PC-3 (cell line): ENCODE measurements at regions not wholly inside any gene's neighbourhood (a gene's known extent, or its start where the extent isn't known, plus 50 kb on each side); places are given as distances from the start of the nearest gene placed in this dataset.

Experiments used
- ATAC-seq: fragments of 200-7000 bp; cut with Tn5 transposase; 2 replicates; pipeline ENCODE4 v1.9.1; 2020; ENCODE audit warnings: mild to moderate bottlenecking, moderate library complexity
- BruUV-seq: library from RNA; stranded (reverse); fragments of 400-500 nt; replicated peaks from 2 replicates; lab custom pipeline; 2021; lab: Mats Ljungman, UMichigan
- CTCF ChIA-PET: fragments of 300-600 bp; sonication (Branson Sonifier 250); formaldehyde crosslinking; loops from one replicate; lab custom pipeline; 2022; ENCODE audit warnings: antibody characterized with exemption; lab: Charles Lee
- POLR2A ChIA-PET: fragments of 300-600 bp; sonication (Branson Sonifier 250); formaldehyde crosslinking; loops from one replicate; lab custom pipeline; 2022; ENCODE audit warnings: antibody characterized with exemption; ENCODE audit not compliant: unreplicated experiment; lab: Charles Lee
- DNase-seq: peaks from one replicate; pipeline ENCODE4 v3.0.0-alpha.2; 2015
- H2AFZ ChIP-seq: fragments of 300-600 bp; sonication (generic); 2 replicates; pipeline ENCODE4 v1.6.0; 2016; ENCODE audit warnings: antibody characterized with exemption, low read length
- H3F3A ChIP-seq: fragments of 300-600 bp; sonication (generic); one replicate; pipeline ENCODE4 v1.6.0; 2017; ENCODE audit warnings: antibody characterized with exemption, low read length, control low read depth, mild to moderate bottlenecking; ENCODE audit not compliant: unreplicated experiment
- H3K27ac ChIP-seq: fragments of 300-600 bp; sonication (generic); 2 replicates; pipeline ENCODE4 v1.5.1; 2016; ENCODE audit warnings: mild to moderate bottlenecking, low read length
- H3K27me3 ChIP-seq: fragments of 300-600 bp; sonication (generic); 2 replicates; pipeline ENCODE4 v1.6.1; 2016; ENCODE audit warnings: low read length, mixed read lengths
- H3K36me3 ChIP-seq: fragments of 300-600 bp; sonication (generic); 2 replicates; pipeline ENCODE4 v1.6.1; 2016; ENCODE audit warnings: low read depth, mixed run types, low read length, mixed read lengths
- H3K4me1 ChIP-seq: fragments of 300-600 bp; sonication (generic); 2 replicates; pipeline ENCODE4 v1.5.1; 2016; ENCODE audit warnings: low read length; ENCODE audit not compliant: insufficient read depth
- H3K4me2 ChIP-seq: fragments of 300-600 bp; sonication (generic); 2 replicates; pipeline ENCODE4 v1.6.0; 2016; ENCODE audit warnings: low read length
- H3K4me3 ChIP-seq: fragments of 300-600 bp; sonication (generic); 2 replicates; pipeline ENCODE4 v1.5.1; 2016; ENCODE audit warnings: mild to moderate bottlenecking, low read length, mixed read lengths
- H3K79me2 ChIP-seq: fragments of 300-600 bp; sonication (generic); 2 replicates; pipeline ENCODE4 v1.6.1; 2017; ENCODE audit warnings: low read length, mixed read lengths
- H3K9ac ChIP-seq: fragments of 300-600 bp; sonication (generic); 2 replicates; pipeline ENCODE4 v1.6.0; 2016; ENCODE audit warnings: mild to moderate bottlenecking, low read length
- H3K9me2 ChIP-seq: fragments of 300-600 bp; sonication (generic); replicated peaks from 2 replicates; pipeline ENCODE4 v1.6.1; 2016; ENCODE audit warnings: mixed run types, low read length, mixed read lengths
- H3K9me3 ChIP-seq: fragments of 300-600 bp; sonication (generic); 2 replicates; pipeline ENCODE4 v1.6.1; 2016; ENCODE audit warnings: low read length, mixed read lengths
- H4K20me1 ChIP-seq: fragments of 300-600 bp; sonication (generic); 2 replicates; pipeline ENCODE4 v1.6.1; 2016; ENCODE audit warnings: low read length, mixed read lengths
- EZH2 ChIP-seq: fragments of 300-600 bp; sonication (generic); IDR thresholded peaks from one replicate; pipeline ENCODE4 v1.6.1; 2017; ENCODE audit warnings: antibody characterized with exemption, mild to moderate bottlenecking, low read length; ENCODE audit not compliant: unreplicated experiment
- EZH2phosphoT487 ChIP-seq: fragments of 300-600 bp; sonication (generic); IDR thresholded peaks from 2 replicates; pipeline ENCODE4 v1.6.1; 2018; ENCODE audit warnings: mild to moderate bottlenecking, antibody characterized with exemption, low read length, borderline replicate concordance
- intact Hi-C: fragments of 100-400 bp; cut with micrococcal nuclease; formaldehyde crosslinking; loops from 2 replicates; pipeline ENCODE4 v1.9.0; 2023
- TF ChIP-seq, protein P1 (sequence below): fragments of 300-600 bp; sonication (generic); conservative IDR thresholded peaks from 2 replicates; pipeline ENCODE4 v1.5.1; 2017; ENCODE audit warnings: antibody characterized with exemption, low read depth, mild to moderate bottlenecking, low read length

DNA sequence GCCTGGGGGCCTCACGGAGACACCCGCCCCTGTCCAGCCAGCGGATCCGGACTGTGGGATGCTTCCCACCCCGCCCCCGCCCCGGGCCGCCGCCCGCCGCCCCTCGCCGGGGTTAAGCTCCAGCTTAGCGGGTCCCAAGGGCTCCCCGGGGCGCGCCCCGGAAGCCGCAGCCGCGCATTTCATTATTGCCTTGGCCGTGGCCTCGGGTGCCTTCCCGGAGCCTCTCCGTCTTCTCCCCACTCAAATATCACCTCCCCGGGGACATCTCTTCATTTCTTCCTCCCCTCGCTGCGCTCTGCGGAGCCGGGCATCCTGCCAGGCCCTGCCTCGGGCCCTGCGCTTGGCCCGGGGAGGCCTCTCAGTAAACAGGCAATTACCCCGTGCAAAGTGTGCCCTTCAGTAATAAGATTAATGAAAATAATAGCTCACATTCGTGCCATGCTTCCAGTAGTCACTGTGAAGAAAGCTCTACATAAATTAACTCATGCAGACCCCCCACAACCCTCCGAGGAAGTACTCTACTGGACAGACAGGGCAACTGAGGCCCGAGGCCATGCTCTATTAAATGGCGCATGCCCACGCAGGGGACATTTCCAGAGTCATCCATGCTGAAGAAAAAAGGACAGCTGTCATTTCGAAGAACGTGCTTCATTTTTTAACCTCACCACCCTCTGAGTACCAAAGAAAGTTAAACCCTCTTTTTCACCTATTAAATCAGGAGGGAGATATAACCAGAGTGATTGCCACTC lies 49.9 kb upstream of the LAPTM5 start:
- Histone ChIP-seq H3K27me3 (no peaks in the 10 kb centered on the region), H3K9me3 (no peaks in the 10 kb centered on the region), H3K79me2 (no peaks in the 10 kb centered on the region), H3K9me2 (no peaks in the 10 kb centered on the region), H3K4me3 (no peak overlapping the region), H4K20me1 (no peaks in the 10 kb centered on the region), H2AFZ (no peak overlapping the region), H3K36me3 (no peaks in the 10 kb centered on the region), H3K4me2 (no peak overlapping the region), H3K9ac (no peak overlapping the region), H3K27ac (no peak overlapping the region), H3K4me1 (peaks cover 12% of the 10 kb centered on the region), H3F3A (no peaks in the 10 kb centered on the region)
- BruUV-seq: no TSS peak
- TF ChIP-seq EZH2phosphoT487: no peak
- TF ChIP-seq EZH2: no peak
- TF ChIP-seq, protein P1, sequence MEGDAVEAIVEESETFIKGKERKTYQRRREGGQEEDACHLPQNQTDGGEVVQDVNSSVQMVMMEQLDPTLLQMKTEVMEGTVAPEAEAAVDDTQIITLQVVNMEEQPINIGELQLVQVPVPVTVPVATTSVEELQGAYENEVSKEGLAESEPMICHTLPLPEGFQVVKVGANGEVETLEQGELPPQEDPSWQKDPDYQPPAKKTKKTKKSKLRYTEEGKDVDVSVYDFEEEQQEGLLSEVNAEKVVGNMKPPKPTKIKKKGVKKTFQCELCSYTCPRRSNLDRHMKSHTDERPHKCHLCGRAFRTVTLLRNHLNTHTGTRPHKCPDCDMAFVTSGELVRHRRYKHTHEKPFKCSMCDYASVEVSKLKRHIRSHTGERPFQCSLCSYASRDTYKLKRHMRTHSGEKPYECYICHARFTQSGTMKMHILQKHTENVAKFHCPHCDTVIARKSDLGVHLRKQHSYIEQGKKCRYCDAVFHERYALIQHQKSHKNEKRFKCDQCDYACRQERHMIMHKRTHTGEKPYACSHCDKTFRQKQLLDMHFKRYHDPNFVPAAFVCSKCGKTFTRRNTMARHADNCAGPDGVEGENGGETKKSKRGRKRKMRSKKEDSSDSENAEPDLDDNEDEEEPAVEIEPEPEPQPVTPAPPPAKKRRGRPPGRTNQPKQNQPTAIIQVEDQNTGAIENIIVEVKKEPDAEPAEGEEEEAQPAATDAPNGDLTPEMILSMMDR: no peak
- DNase-seq (no peak), ATAC-seq (no peak)
- POLR2A ChIA-PET: no interaction called here
- CTCF ChIA-PET: no interaction called here
- intact Hi-C loops: no loop called here
